RWPE2 (cell line): ENCODE measurements at regions not wholly inside any gene's neighbourhood (a gene's known extent, or its start where the extent isn't known, plus 50 kb on each side); places are given as distances from the start of the nearest gene placed in this dataset.

ENCODE experiments used
- ATAC-seq: fragments of 200-7000 bp; cut with Tn5 transposase; 3 replicates; pipeline ENCODE4 v1.9.1; 2021; ENCODE audit warnings: low read depth
- DNase-seq: peaks from one replicate; pipeline ENCODE4 v3.0.0-alpha.2; 2020; ENCODE audit warnings: low spot score
- H3K27ac ChIP-seq: fragments of 450-650 bp; 2 replicates; pipeline ENCODE4 v1.5.1; 2017; ENCODE audit warnings: mild to moderate bottlenecking; ENCODE audit not compliant: poor library complexity, severe bottlenecking
- H3K27me3 ChIP-seq: fragments of 250-450 bp; sonication (Bioruptor Pico); 2 replicates; pipeline ENCODE4 v1.5.1; 2021; ENCODE audit warnings: mild to moderate bottlenecking, moderate library complexity; ENCODE audit not compliant: insufficient read depth, poor library complexity, severe bottlenecking
- H3K36me3 ChIP-seq: fragments of 250-450 bp; sonication (Bioruptor Pico); 2 replicates; pipeline ENCODE4 v1.5.1; 2020; ENCODE audit warnings: low read depth, mild to moderate bottlenecking, moderate library complexity
- H3K4me1 ChIP-seq: fragments of 250-450 bp; sonication (Bioruptor Pico); 2 replicates; pipeline ENCODE4 v1.5.1; 2021; ENCODE audit warnings: mild to moderate bottlenecking, moderate library complexity; ENCODE audit not compliant: insufficient read depth, poor library complexity, severe bottlenecking
- H3K4me3 ChIP-seq: fragments of 250-450 bp; sonication (Bioruptor Pico); 2 replicates; pipeline ENCODE4 v1.5.1; 2021; ENCODE audit warnings: mild to moderate bottlenecking, moderate library complexity; ENCODE audit not compliant: severe bottlenecking
- H3K9me3 ChIP-seq: fragments of 250-450 bp; sonication (Bioruptor Pico); 2 replicates; pipeline ENCODE4 v1.5.1; 2021; ENCODE audit warnings: mild to moderate bottlenecking, moderate library complexity; ENCODE audit not compliant: severe bottlenecking
- CTCF ChIP-seq: fragments of 450-650 bp; IDR thresholded peaks from one replicate; pipeline ENCODE4 v1.5.1; 2017; ENCODE audit warnings: mild to moderate bottlenecking, moderate library complexity; ENCODE audit not compliant: poor library complexity, severe bottlenecking

GRCh38 chr5:169474226-169474625, 109.3 kb upstream of the SPDL1 start:
- Histone ChIP-seq H3K36me3 (no peaks in the 10 kb centered on the region), H3K27ac (no peak overlapping the region), H3K4me3 (no peak overlapping the region), H3K9me3 (no peaks in the 10 kb centered on the region), H3K4me1 (no peaks in the 10 kb centered on the region), H3K27me3 (no peaks in the 10 kb centered on the region)
- DNase-seq (no peak), ATAC-seq (no peak)
- no peak for TF ChIP-seq CTCF

- Histone ChIP-seq H3K9me3 (no peaks in the 10 kb centered on the region), H3K4me1 (no peaks in the 10 kb centered on the region), H3K36me3 (no peaks in the 10 kb centered on the region), H3K27ac (no peak overlapping the region), H3K4me3 (no peak overlapping the region), H3K27me3 (no peaks in the 10 kb centered on the region)
- ATAC-seq (no peak), DNase-seq (no peak)
- no peak for TF ChIP-seq CTCF
Measured at GRCh38 chr5:169472544-169472943, 111.0 kb upstream of the SPDL1 start.

GRCh38 chr5:169471021-169471420, 112.6 kb upstream of the SPDL1 start:
- no peak for DNase-seq
- Histone ChIP-seq H3K9me3 (no peaks in the 10 kb centered on the region), H3K27ac (no peak overlapping the region), H3K36me3 (no peaks in the 10 kb centered on the region), H3K4me1 (no peaks in the 10 kb centered on the region), H3K27me3 (no peaks in the 10 kb centered on the region), H3K4me3 (no peak overlapping the region)
- ATAC-seq: no peak
- TF ChIP-seq CTCF: no peak

GRCh38 chr5:169467041-169467771, 116.4 kb upstream of the SPDL1 start:
- no peaks in the 10 kb centered on the region for H3K27me3 ChIP-seq
- no peak overlapping the region for H3K27ac ChIP-seq

More at GRCh38 chr5:169467041-169467771, 116.4 kb upstream of the SPDL1 start:
- Histone ChIP-seq H3K4me1 (no peaks in the 10 kb centered on the region), H3K9me3 (no peaks in the 10 kb centered on the region), H3K36me3 (no peaks in the 10 kb centered on the region), H3K4me3 (no peak overlapping the region)
- DNase-seq (no peak), ATAC-seq (no peak)
- no peak for TF ChIP-seq CTCF
